ENCODE measurements at regions not wholly inside any gene's neighbourhood (a gene's known extent, or its start where the extent isn't known, plus 50 kb on each side); places are given as distances from the start of the nearest gene placed in this dataset.
"Not testable (repeated sequence)": the region's sequence is repeated elsewhere in the genome, so short reads cannot be mapped to it uniquely, and the experiment has no call there.

GRCh38 chr2:106257830-106258229 is 63.7 kb upstream of the UXS1 start:
- H3K36me3 Mint-ChIP-seq (ENCODE audit: low read depth), result no peaks in the 10 kb centered on the region
- H3K27ac Mint-ChIP-seq, result no peak overlapping the region
- no peaks in the 10 kb centered on the region for H3K9me3 Mint-ChIP-seq
- H3K4me3 Mint-ChIP-seq, result no peak overlapping the region
- no peaks in the 10 kb centered on the region for H3K4me1 Mint-ChIP-seq (ENCODE audit: low read depth)
- CTCF ChIA-PET, result no interaction called here
- POLR2A ChIA-PET, result no interaction called here
- DNase-seq (no peak), ATAC-seq (no peak)
- intact Hi-C loops (cut with micrococcal nuclease), result no loop called here
- no peak for TF ChIP-seq CTCF (IDR thresholded peaks at IDR 0.05)
- H3K27me3 Mint-ChIP-seq, result no peaks in the 10 kb centered on the region

GRCh38 chr2:106257135-106257534 is 63.0 kb upstream of the UXS1 start:
- Mint-ChIP-seq H3K27me3 (no peaks in the 10 kb centered on the region), H3K36me3 (ENCODE audit: low read depth) (no peaks in the 10 kb centered on the region), H3K4me3 (no peak overlapping the region), H3K27ac (no peak overlapping the region), H3K9me3 (no peaks in the 10 kb centered on the region), H3K4me1 (ENCODE audit: low read depth) (no peaks in the 10 kb centered on the region)
- no peak for ATAC-seq
- no peak for TF ChIP-seq CTCF (IDR thresholded peaks at IDR 0.05)
- DNase-seq, result no peak
- ChIA-PET POLR2A (no interaction called here), CTCF (no interaction called here)
- intact Hi-C loops (cut with micrococcal nuclease), result no loop called here

- H3K36me3 Mint-ChIP-seq (ENCODE audit: low read depth); H3K9me3 Mint-ChIP-seq; H3K4me3 Mint-ChIP-seq; DNase-seq; CTCF ChIA-PET; ATAC-seq; POLR2A ChIA-PET; intact Hi-C loops (cut with micrococcal nuclease); H3K27me3 Mint-ChIP-seq: not testable (repeated sequence)
- peaks cover 10% of the 10 kb centered on the region for H3K4me1 Mint-ChIP-seq (ENCODE audit: low read depth)
- H3K27ac Mint-ChIP-seq, result peak overlapping the region; percentile 46
Measured at GRCh38 chr2:106249157-106249828, 55.2 kb upstream of the UXS1 start.

GRCh38 chr2:106248548-106249151 is 54.5 kb upstream of the UXS1 start:
- H3K27me3 Mint-ChIP-seq; POLR2A ChIA-PET; H3K36me3 Mint-ChIP-seq (ENCODE audit: low read depth); H3K27ac Mint-ChIP-seq; ATAC-seq; H3K9me3 Mint-ChIP-seq; H3K4me3 Mint-ChIP-seq; CTCF ChIA-PET; intact Hi-C loops (cut with micrococcal nuclease): not testable (repeated sequence)
- peaks cover 10% of the 10 kb centered on the region for H3K4me1 Mint-ChIP-seq (ENCODE audit: low read depth)
- TF ChIP-seq CTCF (IDR thresholded peaks at IDR 0.05), result peak; percentile 30
- DNase-seq, result peak; percentile 32
